Fibroblast of lung (primary cell): ENCODE measurements at regions not wholly inside any gene's neighbourhood (a gene's known extent, or its start where the extent isn't known, plus 50 kb on each side); places are given as distances from the start of the nearest gene placed in this dataset.
"Not testable (repeated sequence)": the region's sequence is repeated elsewhere in the genome, so short reads cannot be mapped to it uniquely, and the experiment has no call there.

Experiments used
- DNase-seq, 2 donors: peaks; one replicate each; pipeline versions ENCODE4 v3.0.0 to v3.0.0-alpha.2; 2010; ENCODE audit warnings: low read depth in 2 of 2
- H2AFZ ChIP-seq: 2 replicates; pipeline ENCODE4 v1.5.1; 2012; ENCODE audit warnings: low read length, control low read depth, inconsistent platforms
- H3K27ac ChIP-seq: 2 replicates; pipeline ENCODE4 v1.5.1; 2011; ENCODE audit warnings: low read length, control low read depth; ENCODE audit not compliant: insufficient read depth
- H3K27me3 ChIP-seq: 2 replicates; pipeline ENCODE4 v1.5.1; 2011; ENCODE audit warnings: mild to moderate bottlenecking, low read length; ENCODE audit not compliant: control insufficient read depth, insufficient read depth
- H3K36me3 ChIP-seq: 2 replicates; pipeline ENCODE4 v1.5.1; 2011; ENCODE audit warnings: low read length; ENCODE audit not compliant: control insufficient read depth, insufficient read depth
- H3K4me1 ChIP-seq: 2 replicates; pipeline ENCODE4 v1.5.1; 2011; ENCODE audit warnings: low read length; ENCODE audit not compliant: control insufficient read depth, insufficient read depth; ENCODE audit errors: extremely low read depth
- H3K4me2 ChIP-seq: 2 replicates; pipeline ENCODE4 v1.5.1; 2011; ENCODE audit warnings: low read length, control low read depth; ENCODE audit not compliant: insufficient read depth; ENCODE audit errors: extremely low read depth
- H3K4me3 ChIP-seq, 4 experiments: fragments of 200-600 bp in 1 of 4; sonication (generic) in 1 of 4; replicated peaks in 1 of 4; 2 replicates each; pipeline ENCODE4 v1.5.1; 2011 to 2016; ENCODE audit warnings: low read length in 4 of 4, low read depth in 3 of 4, mild to moderate bottlenecking in 3 of 4, control low read depth in 2 of 4, inconsistent platforms in 1 of 4, mixed read lengths in 1 of 4; ENCODE audit not compliant: insufficient read depth in 1 of 4; ENCODE audit errors: control extremely low read depth in 1 of 4
- H3K79me2 ChIP-seq: 2 replicates; pipeline ENCODE4 v1.5.1; 2012; ENCODE audit warnings: mild to moderate bottlenecking, low read length, inconsistent platforms; ENCODE audit not compliant: control insufficient read depth, insufficient read depth
- H3K9ac ChIP-seq: 2 replicates; pipeline ENCODE4 v1.5.1; 2011; ENCODE audit warnings: mild to moderate bottlenecking, low read length, control low read depth; ENCODE audit not compliant: insufficient read depth
- H3K9me3 ChIP-seq: 2 replicates; pipeline ENCODE4 v1.5.1; 2012; ENCODE audit warnings: low read depth, low read length; ENCODE audit not compliant: control insufficient read depth, insufficient read depth
- H4K20me1 ChIP-seq: 2 replicates; pipeline ENCODE4 v1.5.1; 2011; ENCODE audit warnings: low read length; ENCODE audit not compliant: control insufficient read depth, insufficient read depth; ENCODE audit errors: extremely low read depth
- CTCF ChIP-seq, 2 donors: IDR thresholded peaks in 1 of 2; conservative IDR thresholded peaks in 1 of 2; 1 replicate in 1 of 2; 2 replicates in 1 of 2; pipeline ENCODE4 v1.5.1; 2011 to 2012; ENCODE audit warnings: low read length in 2 of 2, control low read depth in 1 of 2, inconsistent platforms in 1 of 2, low read depth in 1 of 2, mild to moderate bottlenecking in 1 of 2
- EZH2 ChIP-seq: IDR thresholded peaks from 2 replicates; pipeline ENCODE4 v1.5.1; 2012; ENCODE audit warnings: low read length, control low read depth, mild to moderate bottlenecking; ENCODE audit errors: missing control alignments

- no peak overlapping the region for H3K27ac ChIP-seq
- H3K79me2 ChIP-seq = no peaks in the 10 kb centered on the region
- no peaks in the 10 kb centered on the region for H3K9me3 ChIP-seq
- no peak for TF ChIP-seq CTCF (conservative IDR thresholded peaks at IDR 0.05 in 1 of 2, IDR thresholded peaks at IDR 0.05 in 1 of 2; ENCODE audit: low read depth in 1 of 2, low read length in 2 of 2)
- TF ChIP-seq EZH2 = no peak
- no peaks in the 10 kb centered on the region for H3K36me3 ChIP-seq
- H3K4me1 ChIP-seq = no peaks in the 10 kb centered on the region
- H3K4me3 ChIP-seq = no peak overlapping the region
- no peak for DNase-seq
- H3K27me3 ChIP-seq = no peaks in the 10 kb centered on the region
- no peak overlapping the region for H3K4me2 ChIP-seq
- H4K20me1 ChIP-seq = no peaks in the 10 kb centered on the region
- H3K9ac ChIP-seq = no peak overlapping the region
- H2AFZ ChIP-seq = no peak overlapping the region
Measured at GRCh38 chr7:9127901-9128300, 694.5 kb downstream of the NXPH1 start.

GRCh38 chr7:9148687-9149086, 715.3 kb downstream of the NXPH1 start:
- TF ChIP-seq EZH2 = no peak
- TF ChIP-seq CTCF (conservative IDR thresholded peaks at IDR 0.05 in 1 of 2, IDR thresholded peaks at IDR 0.05 in 1 of 2; ENCODE audit: low read depth in 1 of 2, low read length in 2 of 2) = no peak
- Histone ChIP-seq H3K36me3 (no peaks in the 10 kb centered on the region), H4K20me1 (no peaks in the 10 kb centered on the region), H3K4me1 (no peaks in the 10 kb centered on the region), H2AFZ (no peak overlapping the region), H3K4me3 (no peak overlapping the region), H3K9ac (no peak overlapping the region), H3K79me2 (no peaks in the 10 kb centered on the region), H3K9me3 (no peaks in the 10 kb centered on the region), H3K4me2 (no peak overlapping the region), H3K27me3 (no peaks in the 10 kb centered on the region), H3K27ac (no peak overlapping the region)
- no peak for DNase-seq

GRCh38 chr7:9149499-9150082, 716.2 kb downstream of the NXPH1 start:
- H3K4me3 ChIP-seq = no peak overlapping the region
- DNase-seq = peak; percentile 2 to 22
- no peaks in the 10 kb centered on the region for H3K4me1 ChIP-seq
- TF ChIP-seq EZH2 = no peak
- no peak for TF ChIP-seq CTCF (conservative IDR thresholded peaks at IDR 0.05 in 1 of 2, IDR thresholded peaks at IDR 0.05 in 1 of 2; ENCODE audit: low read depth in 1 of 2, low read length in 2 of 2)
- H3K9ac ChIP-seq = no peak overlapping the region
- no peaks in the 10 kb centered on the region for H4K20me1 ChIP-seq
- no peak overlapping the region for H3K27ac ChIP-seq
- H3K9me3 ChIP-seq = no peaks in the 10 kb centered on the region
- no peaks in the 10 kb centered on the region for H3K79me2 ChIP-seq
- no peaks in the 10 kb centered on the region for H3K36me3 ChIP-seq
- H3K27me3 ChIP-seq = no peaks in the 10 kb centered on the region
- no peak overlapping the region for H2AFZ ChIP-seq
- H3K4me2 ChIP-seq = no peak overlapping the region

GRCh38 chr7:9163691-9164090, 730.3 kb downstream of the NXPH1 start:
- H3K9ac ChIP-seq = not testable (repeated sequence)

More at GRCh38 chr7:9163691-9164090, 730.3 kb downstream of the NXPH1 start:
- not testable (repeated sequence) for H3K4me1 ChIP-seq, H3K9me3 ChIP-seq, H3K79me2 ChIP-seq, H2AFZ ChIP-seq, H4K20me1 ChIP-seq, H3K4me2 ChIP-seq, H3K4me3 ChIP-seq, H3K27ac ChIP-seq, H3K36me3 ChIP-seq, H3K27me3 ChIP-seq
- peak in 1 of 2 donors; percentile 36 for DNase-seq
